Lung microvascular endothelial cell (primary cell): ENCODE measurements at regions not wholly inside any gene's neighbourhood (a gene's known extent, or its start where the extent isn't known, plus 50 kb on each side); places are given as distances from the start of the nearest gene placed in this dataset.
"Not testable (repeated sequence)": the region's sequence is repeated elsewhere in the genome, so short reads cannot be mapped to it uniquely, and the experiment has no call there.

Source experiments
- DNase-seq, 2 donors: peaks; one replicate each; pipeline versions ENCODE4 v3.0.0 to v3.0.0-alpha.2; 2010; ENCODE audit warnings: low read depth in 2 of 2

- no peak for DNase-seq
Measured at GRCh38 chr5:117161718-117162335, 587.2 kb upstream of the SEMA6A start.

GRCh38 chr5:117160391-117160790, 585.8 kb upstream of the SEMA6A start:
- DNase-seq = no peak

DNA sequence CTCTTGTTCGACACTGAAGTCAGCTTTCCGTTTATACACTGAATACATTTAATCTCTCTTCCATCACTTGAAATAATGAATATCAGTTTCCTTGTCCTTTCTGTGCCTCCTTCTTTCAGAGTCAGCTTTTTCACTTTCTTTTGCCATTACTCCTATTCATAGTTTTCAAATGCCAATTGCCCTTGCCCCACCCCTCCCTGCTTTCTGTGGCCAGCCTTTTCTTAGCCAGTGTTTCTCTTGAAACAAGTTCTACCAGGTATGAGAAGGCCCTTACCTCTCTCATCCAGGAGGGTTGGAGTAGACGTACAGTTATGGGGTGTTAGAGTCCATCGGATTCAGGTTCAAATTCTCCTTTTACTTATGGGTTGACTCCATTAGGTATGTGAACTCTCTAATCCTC, 574.7 kb upstream of the SEMA6A start:
- no peak for DNase-seq

DNA sequence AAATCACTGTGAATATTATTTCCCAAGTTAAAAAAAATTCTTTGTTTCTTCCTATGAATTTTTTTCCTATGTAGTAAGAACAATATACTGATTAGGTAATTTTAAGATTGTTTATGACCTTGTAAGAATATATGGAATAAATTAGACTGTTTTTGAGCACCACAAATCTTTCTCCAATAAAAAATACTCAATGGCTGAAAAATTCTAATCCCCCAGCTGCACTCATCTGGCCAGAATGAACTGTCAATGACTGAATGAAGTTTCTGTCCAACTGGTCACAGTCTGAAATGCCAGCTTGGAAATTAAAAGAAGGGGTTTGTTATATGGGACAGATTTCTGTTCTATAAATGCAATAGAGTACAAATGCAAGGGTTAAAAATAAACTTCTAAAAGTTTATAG, 569.5 kb upstream of the SEMA6A start:
- DNase-seq = no peak

DNA sequence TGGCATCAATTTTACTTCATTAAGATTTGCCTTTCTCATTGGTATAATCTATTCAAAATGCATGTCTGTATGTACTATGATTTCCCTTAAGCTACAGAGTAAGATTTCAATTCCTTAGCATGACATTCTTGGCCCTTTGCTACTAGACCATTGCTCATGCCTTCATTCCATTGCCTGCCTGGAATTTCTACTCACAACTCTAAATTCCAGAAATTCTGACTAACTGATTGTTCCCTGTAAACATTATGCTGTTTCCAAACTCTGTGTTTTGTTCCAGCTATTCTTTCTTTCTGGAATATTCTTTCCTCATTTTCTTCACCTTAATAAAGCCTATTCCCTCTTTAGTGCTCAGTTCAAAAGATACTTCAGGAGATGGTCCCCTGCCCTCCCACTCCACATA, 568.8 kb upstream of the SEMA6A start:
- no peak for DNase-seq

DNA sequence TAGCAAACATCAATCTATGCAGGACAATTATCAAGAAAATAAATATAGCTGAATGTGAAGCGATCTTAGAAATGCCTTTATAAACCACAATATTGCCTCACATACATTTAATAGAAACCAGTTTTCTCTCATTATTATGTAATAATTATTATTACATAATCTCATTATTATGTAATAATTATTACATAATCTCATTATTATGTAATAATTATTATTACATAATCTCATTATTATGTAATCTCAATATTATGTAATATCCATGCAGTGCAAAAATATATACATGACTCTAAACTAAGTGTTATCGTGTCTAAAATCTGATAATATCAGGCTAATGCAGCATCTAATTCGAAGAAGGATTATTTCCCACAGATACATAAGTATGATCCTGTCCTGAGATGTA, 563.9 kb upstream of the SEMA6A start:
- no peak for DNase-seq

GRCh38 chr5:117135851-117136250, 561.2 kb upstream of the SEMA6A start:
- no peak for DNase-seq

DNA sequence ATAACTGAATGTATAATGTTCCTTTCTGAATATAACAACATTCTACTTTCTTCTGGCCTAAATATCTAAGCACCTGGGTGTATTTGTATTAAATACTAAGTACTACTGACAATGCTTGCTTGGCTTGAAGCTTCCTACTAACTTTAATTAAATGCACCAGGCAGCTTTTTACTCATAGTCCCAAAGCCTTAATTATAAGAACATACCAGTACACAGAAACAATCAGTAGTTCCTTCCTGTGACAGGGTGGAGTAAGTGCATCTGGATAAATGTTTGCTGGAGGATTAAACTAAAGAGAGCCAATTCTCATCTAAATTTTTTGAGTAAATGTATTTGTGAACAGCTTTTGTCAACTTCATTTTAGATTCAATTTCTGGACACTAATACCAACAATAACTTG, 558.6 kb upstream of the SEMA6A start:
- DNase-seq = no peak

DNA sequence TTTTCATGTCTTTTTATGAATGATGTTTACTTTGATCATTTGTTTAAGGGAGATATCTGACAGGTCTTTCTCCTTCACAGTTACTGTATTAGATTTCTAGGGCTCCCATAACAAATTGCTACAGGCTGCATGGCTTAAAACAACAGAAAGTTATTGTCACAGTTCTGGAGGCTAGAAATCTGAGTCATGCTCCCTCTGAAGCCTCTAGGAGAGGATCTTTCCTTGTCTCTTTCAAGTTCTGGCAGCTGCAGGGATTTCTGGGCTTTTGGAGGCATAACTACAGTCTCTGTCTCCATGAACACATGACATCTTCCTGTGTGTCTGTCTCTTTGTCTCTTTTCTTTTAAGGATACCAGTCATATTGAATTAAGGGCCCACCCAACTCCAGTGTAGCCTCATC, 557.3 kb upstream of the SEMA6A start:
- DNase-seq = no peak

- no peak for DNase-seq
Measured at GRCh38 chr5:117131048-117131679, 556.5 kb upstream of the SEMA6A start.

- DNase-seq = no peak
Measured at GRCh38 chr5:117118499-117118898, 543.9 kb upstream of the SEMA6A start.

DNA sequence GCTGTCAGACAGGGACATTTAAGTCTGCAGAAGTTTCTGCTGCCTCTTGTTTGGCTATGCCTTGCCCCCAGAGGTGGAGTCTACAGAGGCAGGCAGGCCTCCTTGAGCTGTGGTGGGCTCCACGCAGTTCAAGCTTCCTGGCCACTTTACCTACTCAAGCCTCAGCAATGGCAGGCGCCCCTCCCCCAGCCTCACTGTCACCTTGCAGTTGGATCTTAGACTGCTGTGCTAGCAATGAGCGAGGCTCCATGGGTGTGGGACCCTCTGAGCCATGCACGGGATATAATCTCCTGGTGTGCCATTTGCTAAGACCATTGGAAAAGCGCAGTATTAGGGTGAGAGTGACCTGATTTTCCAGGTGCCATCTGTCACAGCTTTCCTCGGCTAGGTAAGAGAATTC, 542.7 kb upstream of the SEMA6A start:
- DNase-seq = not testable (repeated sequence)

DNA sequence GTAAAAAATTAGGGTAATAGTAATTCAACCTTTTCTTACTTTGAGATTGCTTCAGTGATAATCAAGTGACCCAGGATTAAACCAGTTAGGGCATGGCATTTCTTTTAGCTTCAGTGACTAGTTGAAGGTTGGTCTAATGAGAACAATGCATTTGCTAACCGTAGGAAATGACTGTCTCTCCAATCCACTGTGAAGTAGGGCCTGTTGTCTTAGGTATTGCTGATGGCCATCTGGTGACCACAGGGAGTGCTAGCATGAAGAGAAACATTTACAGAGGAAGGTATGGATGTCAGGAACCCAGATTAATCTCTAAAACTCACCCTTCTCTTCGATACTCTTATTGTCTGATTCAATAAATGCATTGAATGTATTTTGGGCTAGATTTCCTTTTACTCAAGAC, 535.9 kb upstream of the SEMA6A start:
- DNase-seq = no peak

- DNase-seq = no peak
Measured at GRCh38 chr5:117107859-117108258, 533.2 kb upstream of the SEMA6A start.

DNA sequence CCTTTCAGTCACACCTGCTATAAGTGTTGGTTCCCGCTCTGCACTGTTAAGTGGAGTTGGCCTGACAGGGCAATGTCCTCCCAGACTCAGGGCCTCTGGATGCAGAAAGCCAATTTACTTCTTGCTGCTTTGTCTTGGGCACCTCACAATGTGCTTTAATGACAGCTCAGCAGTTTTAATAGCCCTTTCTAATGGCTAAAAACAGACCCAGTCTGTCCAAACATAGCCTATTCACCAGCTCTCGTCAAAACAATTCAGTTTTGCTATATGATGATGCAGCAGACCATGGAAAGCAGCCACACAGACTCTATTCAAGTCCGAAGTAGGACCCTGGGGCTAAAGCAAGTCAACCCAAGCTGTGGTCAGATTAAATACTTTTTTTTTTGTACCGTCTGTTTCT, 529.1 kb upstream of the SEMA6A start:
- no peak for DNase-seq

DNA sequence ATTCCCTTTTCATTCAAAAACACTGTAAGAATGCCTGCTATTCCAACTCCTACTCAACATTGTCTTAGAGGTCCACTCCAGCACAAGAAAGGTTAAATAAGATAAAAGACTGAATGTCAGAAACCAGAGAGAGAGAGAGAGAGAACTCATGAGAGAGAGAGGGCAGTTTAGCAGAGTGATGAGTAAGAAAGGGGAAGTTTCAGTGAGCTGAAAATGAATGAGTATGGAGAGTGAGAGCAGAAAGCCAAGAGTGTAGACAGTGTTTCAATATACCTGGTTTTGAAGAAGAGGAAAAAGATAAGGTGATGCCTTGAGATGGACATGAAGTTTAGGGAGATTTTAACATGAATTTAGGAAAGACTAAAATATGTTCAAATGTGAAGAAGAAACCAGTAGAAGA, 528.0 kb upstream of the SEMA6A start:
- DNase-seq = no peak

DNA sequence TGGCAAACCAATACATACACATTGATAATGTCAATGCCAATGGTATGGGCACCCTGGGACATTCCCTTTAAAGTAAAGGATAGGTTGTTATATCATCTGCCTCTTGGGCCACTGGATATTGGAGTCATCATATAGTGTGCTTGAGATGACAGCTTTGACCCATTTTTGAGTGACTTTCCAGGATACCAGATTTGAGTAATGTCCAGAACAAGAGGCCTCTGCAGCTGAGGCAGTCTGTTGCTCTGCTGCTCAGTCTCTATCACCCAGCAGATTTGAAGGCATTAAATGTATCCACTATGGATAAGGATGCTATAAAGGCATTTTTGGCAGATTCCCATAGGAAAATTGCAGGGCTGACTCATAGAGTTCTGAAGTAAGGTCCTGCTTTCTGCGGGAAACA, 525.6 kb upstream of the SEMA6A start:
- no peak for DNase-seq

DNA sequence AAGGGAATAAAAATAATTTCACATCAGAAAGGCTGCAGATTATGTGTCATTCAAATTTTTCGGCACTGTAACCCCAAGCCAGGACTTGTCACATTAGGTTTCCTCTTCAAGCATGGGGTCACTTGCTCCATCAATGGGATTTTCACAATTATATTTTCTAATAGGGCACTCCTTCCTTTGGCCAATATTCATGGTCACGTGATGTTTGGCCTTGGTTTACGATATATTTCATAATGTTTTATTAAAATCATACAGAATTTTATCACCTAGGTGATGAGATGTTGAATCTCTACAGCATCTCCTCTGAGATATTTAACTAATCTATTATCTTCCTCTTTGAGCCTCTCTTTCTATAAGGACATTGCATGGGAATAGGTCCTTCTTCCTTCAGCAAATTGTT, 523.5 kb upstream of the SEMA6A start:
- DNase-seq = no peak

- no peak for DNase-seq
Measured at GRCh38 chr5:117095346-117096332, 521.0 kb upstream of the SEMA6A start.

- DNase-seq = no peak
Measured at GRCh38 chr5:117094114-117094815, 519.6 kb upstream of the SEMA6A start.

DNA sequence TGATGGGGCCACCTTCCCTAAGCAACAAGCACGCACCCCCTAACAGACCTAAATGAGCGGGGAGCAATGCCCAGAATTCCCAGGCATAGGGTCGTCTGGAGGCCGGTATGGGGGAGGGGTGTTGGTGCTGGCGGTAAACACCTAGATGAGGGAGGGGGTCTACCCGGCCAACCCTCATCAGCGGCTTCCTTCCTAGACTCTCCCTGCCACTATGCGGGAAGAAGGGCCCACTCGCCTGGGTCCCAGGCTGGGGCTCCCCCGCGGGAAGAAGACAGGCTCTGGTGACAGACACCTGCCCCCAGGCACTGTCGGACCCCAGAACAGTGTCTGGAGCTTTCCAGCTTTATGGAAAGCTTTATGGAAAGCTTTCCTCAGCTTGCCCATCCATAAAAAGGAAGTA, 519.0 kb upstream of the SEMA6A start:
- no peak for DNase-seq

DNA sequence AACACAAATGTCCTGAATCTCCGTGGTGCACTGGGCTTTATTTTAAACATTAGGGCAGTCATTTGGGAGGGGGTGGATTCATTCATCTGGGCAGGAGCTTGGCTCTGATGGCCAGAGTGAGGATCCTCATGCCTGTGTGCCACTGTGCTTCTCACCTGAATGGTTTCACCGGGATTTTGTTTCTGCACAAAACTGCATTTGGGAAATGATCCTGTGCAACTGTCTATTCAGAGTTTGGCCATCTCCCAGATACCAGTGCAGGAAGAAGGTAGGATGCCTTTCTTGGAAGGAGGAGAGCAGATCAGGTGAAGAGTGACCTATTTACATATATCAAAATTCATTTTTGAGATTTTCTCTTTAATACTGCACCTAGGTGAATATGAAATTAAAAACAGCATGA, 514.4 kb upstream of the SEMA6A start:
- DNase-seq = no peak
